HEK293T (cell line): ENCODE measurements at regions not wholly inside any gene's neighbourhood (a gene's known extent, or its start where the extent isn't known, plus 50 kb on each side); places are given as distances from the start of the nearest gene placed in this dataset.

Source experiments
- CTCF ChIA-PET: fragments of 350-600 bp; formaldehyde crosslinking; extraction: SDS; loops from one replicate; lab custom pipeline; 2021; ENCODE audit warnings: antibody characterized with exemption, inconsistent platforms; lab: Yijun Ruan, JAX
- POLR2A ChIA-PET: fragments of 350-600 bp; formaldehyde crosslinking; extraction: SDS; loops from one replicate; lab custom pipeline; 2020; ENCODE audit warnings: antibody characterized with exemption, inconsistent platforms; lab: Yijun Ruan, JAX
- DNase-seq: peaks from one replicate; pipeline ENCODE4 v3.0.0; 2012; ENCODE audit warnings: mixed read lengths; ENCODE audit errors: extremely low spot score
- ARNT ChIP-seq: fragments of 450-650 bp; IDR thresholded peaks from 2 replicates; pipeline ENCODE4 v1.6.1; 2017; ENCODE audit warnings: mild to moderate bottlenecking
- BHLHE40 ChIP-seq: fragments of 450-650 bp; IDR thresholded peaks from 2 replicates; pipeline ENCODE4 v1.6.1; 2016; ENCODE audit warnings: mild to moderate bottlenecking, moderate library complexity, borderline replicate concordance
- CTBP1 ChIP-seq: fragments of 450-650 bp; IDR thresholded peaks from 2 replicates; pipeline ENCODE4 v1.6.1; 2016; ENCODE audit warnings: borderline replicate concordance
- ELF4 ChIP-seq: fragments of 450-650 bp; IDR thresholded peaks from 2 replicates; pipeline ENCODE4 v1.6.1; 2017; ENCODE audit warnings: antibody characterized with exemption
- FOXA1 ChIP-seq: fragments of 450-650 bp; IDR thresholded peaks from 2 replicates; pipeline ENCODE4 v1.6.1; 2016; ENCODE audit warnings: mild to moderate bottlenecking
- FOXK2 ChIP-seq: fragments of 450-650 bp; IDR thresholded peaks from 2 replicates; pipeline ENCODE4 v1.6.1; 2016; ENCODE audit warnings: mild to moderate bottlenecking
- FOXM1 ChIP-seq: fragments of 450-650 bp; IDR thresholded peaks from 2 replicates; pipeline ENCODE4 v1.6.1; 2017; ENCODE audit warnings: mild to moderate bottlenecking, borderline replicate concordance
- HDGF ChIP-seq: fragments of 450-650 bp; IDR thresholded peaks from 2 replicates; pipeline ENCODE4 v1.6.1; 2017; ENCODE audit warnings: antibody characterized with exemption, borderline replicate concordance
- L3MBTL2 ChIP-seq: fragments of 450-650 bp; conservative IDR thresholded peaks from 2 replicates; pipeline ENCODE4 v1.6.1; 2016; ENCODE audit warnings: mild to moderate bottlenecking
- LEF1 ChIP-seq: fragments of 450-650 bp; IDR thresholded peaks from 2 replicates; pipeline ENCODE4 v1.6.1; 2017; ENCODE audit warnings: mild to moderate bottlenecking, borderline replicate concordance
- NFRKB ChIP-seq: fragments of 450-650 bp; IDR thresholded peaks from 2 replicates; pipeline ENCODE4 v1.6.1; 2016; ENCODE audit warnings: mild to moderate bottlenecking, moderate library complexity
- SP1 ChIP-seq: fragments of 450-650 bp; IDR thresholded peaks from 2 replicates; pipeline ENCODE4 v1.6.1; 2017
- SUZ12 ChIP-seq: fragments of 450-650 bp; IDR thresholded peaks from 2 replicates; pipeline ENCODE4 v1.6.1; 2016; ENCODE audit warnings: mild to moderate bottlenecking
- TARDBP ChIP-seq: fragments of 450-650 bp; IDR thresholded peaks from 2 replicates; pipeline ENCODE4 v1.6.1; 2016
- ZNF384 ChIP-seq: fragments of 450-650 bp; IDR thresholded peaks from 2 replicates; pipeline ENCODE4 v1.6.1; 2016
- TF ChIP-seq, protein P1 (sequence below): fragments of 450-650 bp; IDR thresholded peaks from 2 replicates; pipeline ENCODE4 v1.6.1; 2016

DNA sequence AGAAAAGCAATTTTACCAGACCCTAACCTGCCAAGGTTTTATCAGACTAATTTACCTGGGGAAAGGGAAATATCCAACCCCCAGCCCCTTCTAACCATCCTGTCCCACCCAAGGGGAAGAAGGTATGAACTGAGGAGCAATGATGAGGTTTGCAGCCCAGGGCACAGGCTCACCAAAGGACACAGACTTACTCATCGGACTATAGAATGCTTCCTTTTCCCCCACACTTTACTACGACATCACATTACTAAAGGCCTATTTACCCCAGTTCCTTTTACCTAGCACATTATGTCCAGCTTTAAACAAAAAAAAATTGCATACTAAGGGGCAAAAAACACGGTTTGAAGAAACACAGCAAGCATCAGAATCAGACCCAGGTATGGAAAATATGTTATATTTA, 94.1 kb upstream of the FST start:
- DNase-seq: no peak
- TF ChIP-seq CTBP1 (no peak), TARDBP (no peak), L3MBTL2 (no peak), BHLHE40 (no peak)
- TF ChIP-seq, protein P1, sequence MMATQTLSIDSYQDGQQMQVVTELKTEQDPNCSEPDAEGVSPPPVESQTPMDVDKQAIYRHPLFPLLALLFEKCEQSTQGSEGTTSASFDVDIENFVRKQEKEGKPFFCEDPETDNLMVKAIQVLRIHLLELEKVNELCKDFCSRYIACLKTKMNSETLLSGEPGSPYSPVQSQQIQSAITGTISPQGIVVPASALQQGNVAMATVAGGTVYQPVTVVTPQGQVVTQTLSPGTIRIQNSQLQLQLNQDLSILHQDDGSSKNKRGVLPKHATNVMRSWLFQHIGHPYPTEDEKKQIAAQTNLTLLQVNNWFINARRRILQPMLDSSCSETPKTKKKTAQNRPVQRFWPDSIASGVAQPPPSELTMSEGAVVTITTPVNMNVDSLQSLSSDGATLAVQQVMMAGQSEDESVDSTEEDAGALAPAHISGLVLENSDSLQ: no peak
- POLR2A ChIA-PET: no interaction called here
- CTCF ChIA-PET: no interaction called here

DNA sequence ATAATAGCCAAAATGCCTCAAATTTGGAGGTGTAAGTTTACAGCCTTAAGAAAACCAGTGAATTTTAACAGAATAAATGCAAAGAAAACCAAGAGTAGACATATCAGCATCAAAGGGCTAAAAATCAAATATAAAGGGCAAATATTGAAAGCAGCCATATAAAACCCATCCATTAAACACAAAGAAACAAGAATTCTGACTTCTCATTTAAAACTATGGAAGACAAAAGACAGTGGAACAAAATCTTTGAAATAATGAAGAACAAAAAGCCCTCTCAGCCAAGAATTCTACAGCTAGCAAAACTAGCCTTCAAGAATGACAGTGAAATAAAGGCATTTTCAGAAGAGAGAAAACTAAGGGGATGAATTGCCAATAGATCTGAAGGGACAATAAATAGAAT, 91.3 kb upstream of the FST start:
- TF ChIP-seq CTBP1: no peak
- TF ChIP-seq SUZ12: no peak
- TF ChIP-seq, protein P1: no peak
- TF ChIP-seq FOXA1: no peak
- no peak for TF ChIP-seq FOXM1
- no peak for TF ChIP-seq ZNF384
- TF ChIP-seq ELF4: no peak
- TF ChIP-seq NFRKB: no peak
- TF ChIP-seq TARDBP: no peak
- TF ChIP-seq BHLHE40: no peak
- TF ChIP-seq HDGF: no peak
- TF ChIP-seq L3MBTL2: no peak
- no peak for TF ChIP-seq FOXK2
- no peak for TF ChIP-seq LEF1
- TF ChIP-seq SP1: no peak
- ChIA-PET POLR2A (no interaction called here), CTCF (no interaction called here)
- DNase-seq: no peak

DNA sequence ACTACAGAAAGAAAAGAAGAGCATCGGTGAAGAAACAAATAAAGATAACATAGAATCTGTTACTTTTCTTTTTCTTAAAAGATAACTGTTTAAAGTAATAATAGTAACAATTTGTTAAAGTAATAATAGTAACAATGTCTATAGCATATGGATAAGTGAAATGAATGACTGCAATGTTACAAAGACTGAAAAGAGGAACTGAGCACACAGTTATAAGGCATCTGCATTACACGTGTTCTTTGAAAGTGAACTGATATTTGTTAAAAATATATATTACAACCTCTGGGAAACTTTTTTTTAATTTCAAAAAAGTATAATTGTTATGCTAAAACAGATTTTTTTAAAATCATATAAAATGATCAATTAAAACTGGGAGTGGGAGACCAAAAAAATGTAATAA, 88.4 kb upstream of the FST start:
- no peak for TF ChIP-seq ARNT
- no peak for TF ChIP-seq FOXA1
- no peak for TF ChIP-seq L3MBTL2
- TF ChIP-seq FOXK2: no peak
- TF ChIP-seq ZNF384: no peak
- TF ChIP-seq SP1: no peak
- TF ChIP-seq, protein P1: no peak
- TF ChIP-seq CTBP1: no peak
- no peak for TF ChIP-seq HDGF
- no peak for TF ChIP-seq ELF4
- TF ChIP-seq BHLHE40: no peak
- no peak for TF ChIP-seq LEF1
- no peak for TF ChIP-seq SUZ12
- no peak for DNase-seq
- ChIA-PET POLR2A (no interaction called here), CTCF (no interaction called here)

DNA sequence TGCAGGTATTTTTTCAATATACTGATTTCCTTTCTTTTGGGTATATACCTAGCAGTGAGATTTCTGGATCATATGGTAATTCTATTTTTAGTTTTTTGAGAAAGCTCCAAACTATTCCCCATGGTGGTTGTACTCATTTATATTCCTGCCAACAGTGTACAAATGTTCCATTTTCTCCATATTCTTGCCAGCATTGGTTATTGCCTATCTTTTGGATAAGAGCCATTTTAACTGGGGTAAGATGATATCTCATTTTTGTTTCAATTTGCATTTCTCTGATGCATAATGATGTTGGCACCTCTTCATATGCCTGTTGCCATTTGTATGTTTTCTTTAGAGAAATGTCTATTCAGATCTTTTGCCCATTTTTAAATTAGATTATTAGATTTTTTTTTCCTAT, 85.6 kb upstream of the FST start:
- no peak for DNase-seq
- TF ChIP-seq LEF1: no peak
- TF ChIP-seq L3MBTL2: no peak
- no peak for TF ChIP-seq HDGF
- no peak for TF ChIP-seq FOXA1
- TF ChIP-seq NFRKB: no peak
- TF ChIP-seq SP1: no peak
- ChIA-PET POLR2A (no interaction called here), CTCF (no interaction called here)

DNA sequence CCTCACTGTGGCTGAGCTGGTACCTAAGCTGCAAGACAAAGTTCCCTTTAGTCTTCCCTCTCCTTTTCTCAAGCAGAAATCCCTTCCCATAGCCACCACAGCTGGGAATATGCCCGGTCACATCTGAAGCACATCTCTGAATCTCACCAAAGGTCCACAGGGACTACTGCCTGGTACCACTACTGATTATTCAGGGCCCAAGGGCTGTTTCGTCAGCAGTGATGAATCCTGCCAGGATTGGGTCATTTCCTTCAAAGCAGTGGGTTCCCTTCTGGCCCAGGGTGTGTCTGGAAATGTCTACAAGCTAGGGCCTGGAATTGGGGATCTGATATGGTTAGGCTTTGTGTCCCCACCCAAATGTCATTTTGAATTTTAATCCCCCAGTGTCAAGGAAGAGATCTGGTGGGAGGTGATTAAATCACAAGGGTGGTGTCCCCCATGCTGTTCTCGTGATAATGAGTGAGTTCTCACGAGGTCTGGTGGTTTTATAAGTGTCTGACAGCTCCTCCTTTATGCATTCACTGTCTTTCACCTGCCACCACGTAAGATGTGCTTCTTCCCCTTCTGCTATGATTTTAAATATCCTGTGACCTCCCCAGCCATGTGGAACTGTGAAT, 83.2 kb upstream of the FST start:
- CTCF ChIA-PET: no interaction called here
- POLR2A ChIA-PET: no interaction called here
- no peak for DNase-seq
- TF ChIP-seq ELF4 (no peak), HDGF (no peak), FOXK2 (no peak), FOXM1 (no peak), ZNF384 (no peak), SUZ12 (no peak), ARNT (no peak), CTBP1 (no peak), NFRKB (no peak), LEF1 (no peak), L3MBTL2 (no peak)
- TF ChIP-seq, protein P1: no peak

DNA sequence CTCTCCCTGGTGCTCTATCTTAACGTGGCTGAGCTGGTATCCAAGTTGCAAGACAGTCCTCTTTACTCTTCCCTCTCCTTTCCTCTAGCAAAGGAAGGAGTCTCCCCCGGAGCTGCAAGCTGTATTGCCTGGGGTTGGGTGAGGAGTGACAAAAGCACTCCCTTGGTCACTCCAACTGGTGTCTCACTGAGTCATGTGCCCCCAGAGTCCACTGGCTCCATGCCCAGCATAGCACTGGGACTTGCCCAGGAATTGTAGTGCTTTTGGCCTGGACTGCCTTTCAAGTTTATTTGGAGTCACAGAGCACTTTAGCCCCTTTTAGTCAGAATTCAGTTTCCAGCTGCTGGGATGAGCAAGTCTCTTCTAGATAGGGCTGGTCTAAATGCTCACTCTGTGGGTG, 82.6 kb upstream of the FST start:
- ChIA-PET CTCF (no interaction called here), POLR2A (no interaction called here)
- DNase-seq: no peak
- TF ChIP-seq ARNT (no peak), BHLHE40 (no peak), FOXA1 (no peak), ELF4 (no peak), ZNF384 (no peak), TARDBP (no peak), SUZ12 (no peak), LEF1 (no peak), NFRKB (no peak), FOXK2 (no peak), L3MBTL2 (no peak), CTBP1 (no peak)
- TF ChIP-seq, protein P1: no peak
